ENCODE measurements at regions not wholly inside any gene's neighbourhood (a gene's known extent, or its start where the extent isn't known, plus 50 kb on each side); places are given as distances from the start of the nearest gene placed in this dataset.

DNA sequence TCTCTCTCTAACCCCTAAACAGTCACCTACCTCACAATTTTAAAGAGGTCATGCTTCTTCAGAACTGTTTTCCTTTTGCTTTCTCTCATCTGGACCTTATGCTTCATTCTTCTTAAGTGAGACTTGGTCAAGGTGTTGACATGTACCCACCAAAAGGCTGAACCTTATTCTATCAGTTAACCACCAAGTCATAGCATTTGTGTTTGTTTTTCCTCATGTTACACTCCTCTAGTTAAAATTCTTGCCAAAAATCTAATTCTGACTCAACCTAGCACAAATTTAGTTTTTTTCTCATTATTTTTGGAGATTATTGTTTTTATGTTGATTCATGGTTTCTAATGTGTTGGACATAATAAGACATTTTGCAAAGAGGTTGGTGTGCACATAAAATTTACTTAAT, 578.6 kb downstream of the SLC16A7 start:
- intact Hi-C loops (cut with DNase I): no loop called here

DNA sequence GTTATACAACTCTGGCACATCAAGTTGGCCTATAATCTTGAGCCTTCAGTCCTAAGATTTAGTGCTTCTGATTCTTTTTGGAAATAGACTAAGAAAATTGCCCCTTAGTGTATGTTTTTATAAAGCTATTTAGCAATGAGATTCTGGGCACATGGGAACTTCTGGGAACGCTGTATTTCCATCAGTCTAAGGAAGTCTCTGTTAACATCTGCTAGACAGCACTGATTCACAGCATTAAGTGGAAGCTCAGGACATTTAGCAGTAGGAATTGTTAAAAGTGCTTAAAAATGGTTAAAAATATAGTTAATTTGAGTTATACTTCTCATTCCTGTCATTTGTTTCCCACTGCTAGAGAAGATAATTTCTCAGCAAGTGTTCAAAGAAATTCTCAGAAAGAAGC, 579.1 kb downstream of the SLC16A7 start:
- Histone ChIP-seq H3K36me3 (no peaks in the 10 kb centered on the region), H3K9me3 (no peaks in the 10 kb centered on the region), H3K27me3 (no peaks in the 10 kb centered on the region), H3K4me3 (no peak overlapping the region), H3K4me1 (no peaks in the 10 kb centered on the region), H3K27ac (no peak overlapping the region)
- intact Hi-C loops (cut with DNase I): no loop called here
- TF ChIP-seq, protein P1, sequence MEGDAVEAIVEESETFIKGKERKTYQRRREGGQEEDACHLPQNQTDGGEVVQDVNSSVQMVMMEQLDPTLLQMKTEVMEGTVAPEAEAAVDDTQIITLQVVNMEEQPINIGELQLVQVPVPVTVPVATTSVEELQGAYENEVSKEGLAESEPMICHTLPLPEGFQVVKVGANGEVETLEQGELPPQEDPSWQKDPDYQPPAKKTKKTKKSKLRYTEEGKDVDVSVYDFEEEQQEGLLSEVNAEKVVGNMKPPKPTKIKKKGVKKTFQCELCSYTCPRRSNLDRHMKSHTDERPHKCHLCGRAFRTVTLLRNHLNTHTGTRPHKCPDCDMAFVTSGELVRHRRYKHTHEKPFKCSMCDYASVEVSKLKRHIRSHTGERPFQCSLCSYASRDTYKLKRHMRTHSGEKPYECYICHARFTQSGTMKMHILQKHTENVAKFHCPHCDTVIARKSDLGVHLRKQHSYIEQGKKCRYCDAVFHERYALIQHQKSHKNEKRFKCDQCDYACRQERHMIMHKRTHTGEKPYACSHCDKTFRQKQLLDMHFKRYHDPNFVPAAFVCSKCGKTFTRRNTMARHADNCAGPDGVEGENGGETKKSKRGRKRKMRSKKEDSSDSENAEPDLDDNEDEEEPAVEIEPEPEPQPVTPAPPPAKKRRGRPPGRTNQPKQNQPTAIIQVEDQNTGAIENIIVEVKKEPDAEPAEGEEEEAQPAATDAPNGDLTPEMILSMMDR (IDR thresholded peaks at IDR 0.05): no peak
- DNase-seq (ENCODE audit: low spot score in 2 of 2): no peak

More for the DNA sequence above, 578.6 kb downstream of the SLC16A7 start:
- no peak for DNase-seq (ENCODE audit: low spot score in 2 of 2)
- TF ChIP-seq, protein P1 (IDR thresholded peaks at IDR 0.05): no peak
- Histone ChIP-seq H3K27ac (no peak overlapping the region), H3K9me3 (no peaks in the 10 kb centered on the region), H3K4me3 (no peak overlapping the region), H3K36me3 (no peaks in the 10 kb centered on the region), H3K4me1 (no peaks in the 10 kb centered on the region), H3K27me3 (no peaks in the 10 kb centered on the region)

DNA sequence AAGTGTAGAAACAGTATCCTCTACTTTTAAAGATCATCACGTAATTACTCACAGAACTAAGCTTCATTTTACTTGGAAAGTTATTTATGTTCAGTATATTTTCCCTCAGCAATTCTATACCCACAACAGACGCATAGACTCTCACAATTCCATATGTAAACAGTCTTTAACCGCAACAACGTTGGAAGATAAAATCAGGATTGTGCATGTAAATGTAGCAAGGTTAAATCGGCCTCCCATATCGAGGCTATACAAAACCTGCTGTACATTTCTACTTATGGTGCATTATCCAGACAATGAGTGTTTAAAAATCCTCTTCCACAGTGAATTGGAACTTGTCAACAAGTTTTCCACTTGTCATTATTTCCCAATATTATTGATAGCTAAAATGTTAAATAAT, 581.1 kb downstream of the SLC16A7 start:
- H3K27me3 ChIP-seq: no peaks in the 10 kb centered on the region
- no peak overlapping the region for H3K4me3 ChIP-seq
- DNase-seq (ENCODE audit: low spot score in 2 of 2): no peak
- no peaks in the 10 kb centered on the region for H3K36me3 ChIP-seq
- no peak overlapping the region for H3K27ac ChIP-seq
- H3K4me1 ChIP-seq: no peaks in the 10 kb centered on the region
- no peaks in the 10 kb centered on the region for H3K9me3 ChIP-seq
- intact Hi-C loops (cut with DNase I): no loop called here
- TF ChIP-seq, protein P1 (IDR thresholded peaks at IDR 0.05): no peak

DNA sequence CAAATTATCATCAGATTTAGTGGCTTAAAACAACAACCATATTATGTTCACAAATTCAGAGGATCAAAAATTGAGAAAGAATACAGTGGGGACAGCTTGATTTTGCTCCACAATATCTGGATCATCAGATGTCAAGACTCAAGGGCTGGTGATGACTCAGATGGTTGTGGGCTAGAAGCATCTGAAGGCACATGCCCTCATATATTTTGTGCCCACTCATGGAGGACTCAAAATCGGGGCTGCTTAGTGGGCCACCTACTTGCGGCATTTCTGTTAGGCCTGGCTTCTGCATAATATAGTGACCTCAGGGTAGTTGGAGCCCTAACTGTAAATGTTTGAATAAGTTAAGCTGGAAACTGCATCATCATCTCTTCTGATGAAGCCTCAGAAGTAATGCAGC, 584.5 kb downstream of the SLC16A7 start:
- intact Hi-C loops (cut with DNase I): no loop called here
- H3K4me1 ChIP-seq: no peaks in the 10 kb centered on the region
- H3K36me3 ChIP-seq: no peaks in the 10 kb centered on the region
- no peak overlapping the region for H3K4me3 ChIP-seq
- H3K27ac ChIP-seq: no peak overlapping the region
- TF ChIP-seq, protein P1 (IDR thresholded peaks at IDR 0.05): no peak
- DNase-seq (ENCODE audit: low spot score in 2 of 2): no peak
- no peaks in the 10 kb centered on the region for H3K27me3 ChIP-seq
- no peaks in the 10 kb centered on the region for H3K9me3 ChIP-seq

DNA sequence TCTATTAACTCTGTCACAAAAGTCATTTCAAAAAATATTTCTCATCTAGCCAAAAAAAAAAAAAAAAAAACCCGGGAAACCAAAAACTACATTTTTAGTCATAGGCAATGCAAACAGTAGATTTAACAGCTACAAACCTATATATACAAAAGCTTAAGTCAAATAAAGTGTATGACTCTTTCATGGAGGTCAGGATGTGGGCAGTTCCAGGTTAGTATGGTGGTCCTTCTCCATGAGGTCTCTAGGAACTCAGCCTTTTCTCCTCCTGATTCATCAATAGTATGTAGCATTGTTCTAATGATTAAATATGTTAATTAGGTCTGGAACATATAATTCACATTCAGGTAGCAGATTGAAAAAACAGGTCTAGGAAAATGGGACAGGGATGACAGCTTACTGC, 586.5 kb downstream of the SLC16A7 start:
- Histone ChIP-seq H3K27ac (no peak overlapping the region), H3K4me1 (no peaks in the 10 kb centered on the region), H3K4me3 (no peak overlapping the region), H3K36me3 (no peaks in the 10 kb centered on the region), H3K9me3 (no peaks in the 10 kb centered on the region), H3K27me3 (no peaks in the 10 kb centered on the region)
- no peak for DNase-seq (ENCODE audit: low spot score in 2 of 2)
- TF ChIP-seq, protein P1 (IDR thresholded peaks at IDR 0.05): no peak
- intact Hi-C loops (cut with DNase I): no loop called here

DNA sequence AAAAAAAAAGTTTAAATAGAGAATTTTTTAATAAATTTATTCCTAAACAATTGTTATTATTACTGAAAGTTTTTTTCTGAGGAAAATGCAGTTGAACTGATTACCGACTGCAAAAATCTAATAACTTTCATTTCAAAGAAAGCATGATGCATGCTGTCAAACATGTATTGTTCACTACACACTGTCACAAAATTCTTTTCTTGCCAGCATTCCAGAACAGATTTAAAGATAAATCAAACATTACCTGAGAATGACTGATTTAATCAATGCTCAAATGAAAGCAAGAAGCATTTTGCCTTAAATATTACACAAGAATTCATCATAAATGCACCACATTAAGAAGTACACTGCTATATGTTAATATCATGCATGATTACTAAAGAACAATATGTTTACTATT, 588.3 kb downstream of the SLC16A7 start:
- H3K9me3 ChIP-seq: no peaks in the 10 kb centered on the region
- intact Hi-C loops (cut with DNase I): no loop called here
- DNase-seq (ENCODE audit: low spot score in 2 of 2): no peak
- H3K36me3 ChIP-seq: no peaks in the 10 kb centered on the region
- H3K4me3 ChIP-seq: no peak overlapping the region
- no peaks in the 10 kb centered on the region for H3K27me3 ChIP-seq
- TF ChIP-seq, protein P1 (IDR thresholded peaks at IDR 0.05): no peak
- no peak overlapping the region for H3K27ac ChIP-seq
- no peaks in the 10 kb centered on the region for H3K4me1 ChIP-seq

Data from ascending aorta (tissue), 2 donors.